CD4-positive, alpha-beta T cell treated with Interleukin-17A for 1 hour (primary cell): ENCODE measurements at regions not wholly inside any gene's neighbourhood (a gene's known extent, or its start where the extent isn't known, plus 50 kb on each side); places are given as distances from the start of the nearest gene placed in this dataset.

Experiments used
- DNase-seq: peaks from one replicate; pipeline ENCODE4 v3.0.0-alpha.2; 2020

DNA sequence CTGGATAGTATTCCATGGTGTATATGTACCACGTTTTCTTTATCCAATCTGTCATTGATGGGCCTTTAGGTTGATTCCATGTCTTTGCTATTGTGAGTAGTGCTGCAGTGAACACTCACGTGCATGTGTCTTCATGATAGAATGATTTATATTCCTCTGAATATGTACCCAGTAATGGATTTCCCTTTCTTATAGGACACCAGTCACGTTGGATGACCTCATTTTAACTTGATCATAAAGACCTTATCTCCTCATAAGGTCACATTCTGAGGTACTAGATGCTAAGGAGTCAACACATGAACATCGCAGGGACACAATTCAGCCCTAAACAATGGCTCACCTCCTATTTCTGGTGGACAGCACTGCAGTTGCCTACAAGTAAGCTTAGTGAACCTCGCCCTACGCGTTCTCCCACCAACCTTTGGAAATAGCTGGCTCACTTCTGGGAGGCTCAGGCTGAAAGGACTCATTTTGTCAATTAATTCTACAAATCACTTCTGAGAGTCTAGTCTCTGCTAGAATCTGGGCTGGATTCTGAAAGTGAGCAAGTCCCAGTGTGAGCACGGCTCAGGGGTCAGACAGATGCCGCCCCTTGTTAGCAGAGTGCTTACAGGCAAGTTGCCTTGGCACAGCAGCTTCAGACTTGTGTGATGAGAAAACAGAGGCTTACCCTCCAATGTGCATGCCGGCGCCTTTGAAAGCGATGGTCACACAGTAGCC is 183.8 kb upstream of the GSC start:
- DNase-seq, result no peak

DNA sequence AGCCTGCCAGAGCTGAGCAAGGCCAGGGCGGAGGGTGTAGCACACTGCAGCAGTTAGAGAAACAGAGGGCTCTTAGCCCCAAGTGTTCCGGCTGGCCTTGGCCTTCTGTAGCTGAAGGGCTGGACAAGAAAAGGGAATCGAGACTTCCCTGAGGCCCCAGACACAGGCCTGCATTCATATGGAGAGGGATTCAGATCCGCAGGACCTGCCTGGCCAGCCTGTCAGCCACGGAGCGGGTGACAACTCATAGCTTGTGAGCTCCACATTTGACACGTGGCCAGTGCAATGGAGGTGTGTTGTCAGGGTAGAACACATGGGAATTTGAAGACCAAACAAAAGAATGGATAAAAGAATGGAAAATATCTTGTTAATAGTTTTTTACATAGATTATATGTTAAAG is 182.2 kb upstream of the GSC start:
- no peak for DNase-seq

- DNase-seq, result peak; percentile 57
Observed at GRCh38 chr14:94946244-94946643, 176.3 kb upstream of the GSC start.

GRCh38 chr14:94945615-94946014 is 175.7 kb upstream of the GSC start:
- DNase-seq, result peak; percentile 72

- no peak for DNase-seq
Observed at GRCh38 chr14:94944636-94945258, 174.8 kb upstream of the GSC start.

DNA sequence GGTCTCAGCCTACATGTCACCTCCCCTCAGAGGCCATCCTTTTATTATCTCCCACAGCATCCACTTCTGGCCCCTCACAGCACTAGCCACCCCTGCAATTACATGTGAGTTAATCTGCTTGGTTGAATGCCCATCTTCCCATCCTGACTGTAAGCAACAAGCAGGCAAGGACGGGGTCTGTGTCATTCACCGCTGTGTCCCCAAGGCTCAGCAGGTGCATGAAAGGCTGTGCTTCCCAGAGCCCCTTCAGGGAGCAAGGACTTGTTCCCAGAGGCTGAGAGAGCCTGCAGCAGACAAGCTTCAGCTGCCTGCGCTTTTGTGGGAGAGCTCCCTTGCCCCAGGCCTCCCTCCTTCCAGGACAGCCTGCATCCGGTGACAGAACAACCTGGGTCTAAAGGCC is 172.7 kb upstream of the GSC start:
- no peak for DNase-seq

GRCh38 chr14:94941311-94941710 is 171.4 kb upstream of the GSC start:
- no peak for DNase-seq

DNA sequence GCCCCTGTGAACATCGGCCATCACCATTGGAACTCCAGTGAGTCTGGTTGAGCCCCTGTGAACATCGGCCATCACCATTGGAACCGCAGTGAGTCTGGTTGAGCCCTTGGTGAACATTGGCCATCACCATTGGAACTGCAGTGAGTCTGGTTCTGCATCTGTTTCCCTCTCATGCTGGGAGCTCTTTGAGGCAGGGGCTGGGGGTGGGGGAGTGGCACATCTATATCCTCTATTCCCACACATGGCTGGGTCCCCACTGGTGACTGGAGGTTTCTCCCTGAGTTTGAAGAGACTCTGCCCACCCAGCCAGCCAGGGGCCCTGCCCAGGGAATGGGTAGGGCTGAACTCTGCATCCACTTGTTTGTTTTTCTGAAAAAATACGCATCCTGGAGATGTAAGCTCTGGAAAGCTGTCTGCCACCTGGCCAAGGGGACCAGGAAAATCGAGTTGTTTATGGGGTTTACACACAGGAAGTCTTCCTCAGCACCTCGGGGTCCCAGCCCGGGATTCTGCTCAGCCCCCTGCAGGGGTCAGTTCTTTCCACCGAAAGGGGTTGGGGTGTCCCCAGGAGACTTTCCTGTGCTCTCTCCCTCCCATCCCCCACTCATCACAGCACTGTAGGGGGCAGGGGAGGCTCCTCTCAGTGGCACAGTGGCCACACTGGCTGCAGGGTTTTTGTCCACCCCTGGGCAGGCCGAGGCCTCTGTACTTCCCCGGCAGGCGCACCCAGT is 170.5 kb upstream of the GSC start:
- DNase-seq, result no peak

- DNase-seq, result no peak
Observed at GRCh38 chr14:94938016-94938415, 168.1 kb upstream of the GSC start.

GRCh38 chr14:94936901-94937685 is 167.2 kb upstream of the GSC start:
- DNase-seq, result no peak

DNA sequence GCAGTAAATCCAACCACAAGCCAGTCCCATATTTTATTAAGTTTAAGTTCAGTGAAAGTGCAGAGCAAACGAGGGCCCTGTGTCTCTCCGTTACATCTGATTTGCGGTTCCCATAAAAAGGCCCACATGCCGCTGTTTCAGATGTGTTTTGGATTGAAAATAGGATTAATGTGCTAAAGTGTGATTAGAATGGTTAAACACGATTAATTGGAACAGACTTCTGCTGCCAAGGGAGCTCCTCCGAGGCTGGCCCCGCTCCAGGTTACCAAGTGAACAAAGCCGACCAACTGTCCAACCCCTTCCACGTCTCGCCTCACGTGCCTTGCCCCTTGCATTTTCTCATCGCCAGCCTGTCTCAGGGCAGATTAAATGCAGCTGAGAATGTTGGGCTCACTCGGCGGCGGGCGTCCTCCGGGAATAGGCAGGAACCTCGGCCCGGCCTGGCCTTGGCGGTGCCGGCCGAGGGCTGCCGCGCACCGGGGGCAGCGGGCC is 166.5 kb upstream of the GSC start:
- DNase-seq, result no peak

- no peak for DNase-seq
Observed at GRCh38 chr14:94935706-94936300, 165.9 kb upstream of the GSC start.

DNA sequence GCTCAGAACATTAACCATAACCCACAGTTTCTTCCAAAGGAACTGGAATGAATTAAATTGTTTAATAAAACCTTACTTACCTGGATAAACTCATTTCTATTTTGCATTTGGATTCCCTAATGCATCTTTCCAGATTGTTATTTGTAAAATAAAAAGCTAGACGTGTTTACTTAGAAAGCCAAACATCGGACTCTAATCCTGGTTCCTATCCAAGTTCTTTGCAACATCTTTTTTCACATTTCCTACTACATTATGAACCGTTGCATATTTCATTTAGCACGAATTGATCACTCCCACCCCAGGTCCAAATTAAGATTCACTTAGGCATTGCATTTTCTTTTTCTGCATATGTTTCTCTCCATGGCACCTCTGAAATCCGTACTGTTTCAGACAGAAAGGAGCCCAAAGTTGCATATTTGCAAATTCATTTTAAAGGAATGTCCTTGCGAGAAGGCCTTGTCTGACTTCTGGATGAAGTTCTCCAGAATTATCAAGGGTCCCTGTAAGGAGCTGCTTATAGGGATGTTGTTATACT is 164.4 kb upstream of the GSC start:
- DNase-seq, result no peak

DNA sequence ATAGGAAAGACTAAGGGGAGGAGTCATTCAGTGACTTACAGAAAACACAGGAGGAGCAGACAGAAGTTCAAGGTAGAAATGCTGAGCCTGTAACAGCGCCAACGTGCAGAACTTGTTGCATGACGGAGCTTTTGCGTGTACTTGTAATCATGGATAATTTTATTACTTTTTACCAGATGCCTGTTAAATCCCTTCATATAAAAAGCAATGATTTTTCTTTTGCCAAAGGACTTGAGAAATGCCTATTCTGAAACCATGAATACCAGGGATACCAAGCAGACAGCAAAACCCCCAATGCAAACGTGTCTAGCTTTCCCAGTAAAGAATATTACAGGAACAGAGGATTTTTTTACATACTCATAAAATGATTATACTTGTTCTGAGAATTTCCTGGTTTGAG is 163.6 kb upstream of the GSC start:
- no peak for DNase-seq

GRCh38 chr14:94932589-94932988 is 162.7 kb upstream of the GSC start:
- no peak for DNase-seq

DNA sequence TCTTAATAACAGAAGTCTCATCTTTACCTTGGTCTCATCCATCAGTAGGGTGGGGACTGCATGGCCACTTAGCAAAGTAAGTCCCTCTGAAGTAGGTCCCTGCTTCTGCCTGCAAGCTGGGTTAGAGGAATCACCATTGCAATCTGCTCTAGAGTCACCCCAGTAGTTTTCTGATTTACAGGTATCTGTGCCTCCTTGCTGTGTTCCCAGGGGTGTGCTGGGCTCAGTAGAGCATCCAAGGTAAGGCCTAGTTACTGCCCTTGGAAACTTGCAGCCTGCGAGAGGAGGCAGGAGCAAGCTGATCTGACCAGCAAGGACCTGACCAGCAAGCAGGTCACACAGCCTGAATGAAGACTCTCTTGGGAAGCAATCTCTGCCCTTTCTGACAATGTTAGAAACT is 160.8 kb upstream of the GSC start:
- no peak for DNase-seq

DNA sequence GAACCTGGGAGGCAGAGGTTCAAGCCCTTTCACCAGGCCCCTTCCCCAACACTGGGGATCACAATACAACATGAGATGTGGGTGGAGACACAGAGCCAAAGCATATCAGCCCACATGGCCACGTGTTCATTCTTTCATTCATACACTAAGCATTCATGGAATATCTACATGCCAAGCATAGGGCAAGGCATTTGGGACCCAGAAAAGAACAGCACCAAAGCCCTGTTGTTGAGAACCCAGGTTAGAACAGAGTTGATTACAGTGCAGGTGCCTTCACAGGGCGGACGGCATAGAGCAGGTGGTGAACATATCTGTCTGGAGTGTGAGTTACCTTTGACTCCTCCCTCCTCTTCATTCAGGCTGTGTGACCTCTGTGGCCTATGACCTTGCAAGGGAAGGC is 159.4 kb upstream of the GSC start:
- DNase-seq, result no peak

GRCh38 chr14:94926176-94926575 is 156.3 kb upstream of the GSC start:
- no peak for DNase-seq

- DNase-seq, result no peak
Observed at GRCh38 chr14:94925416-94926173, 155.7 kb upstream of the GSC start.

GRCh38 chr14:94924189-94924588 is 154.3 kb upstream of the GSC start:
- no peak for DNase-seq

DNA sequence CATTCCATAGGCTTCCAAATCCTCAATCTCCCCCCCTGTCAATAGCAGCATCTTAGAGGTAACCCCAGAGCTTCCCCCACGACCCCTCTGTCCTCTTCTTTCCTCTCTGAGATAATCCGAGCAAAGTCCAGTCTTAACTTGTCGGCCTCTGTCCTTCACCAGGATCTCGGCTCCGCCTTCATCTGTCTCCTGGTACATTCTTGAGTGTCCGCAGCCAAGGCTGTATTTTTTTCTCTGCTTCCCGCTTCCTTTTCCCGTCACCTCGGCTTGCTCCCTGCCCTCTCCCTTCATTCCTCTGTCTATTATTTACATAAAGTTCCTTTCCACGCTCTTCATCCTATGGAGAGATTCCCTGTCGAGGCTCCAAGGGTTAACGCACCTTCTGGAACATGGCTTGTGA is 153.9 kb upstream of the GSC start:
- no peak for DNase-seq
